ENCODE measurements at regions not wholly inside any gene's neighbourhood (a gene's known extent, or its start where the extent isn't known, plus 50 kb on each side); places are given as distances from the start of the nearest gene placed in this dataset.
"Not testable (repeated sequence)": the region's sequence is repeated elsewhere in the genome, so short reads cannot be mapped to it uniquely, and the experiment has no call there.

DNA sequence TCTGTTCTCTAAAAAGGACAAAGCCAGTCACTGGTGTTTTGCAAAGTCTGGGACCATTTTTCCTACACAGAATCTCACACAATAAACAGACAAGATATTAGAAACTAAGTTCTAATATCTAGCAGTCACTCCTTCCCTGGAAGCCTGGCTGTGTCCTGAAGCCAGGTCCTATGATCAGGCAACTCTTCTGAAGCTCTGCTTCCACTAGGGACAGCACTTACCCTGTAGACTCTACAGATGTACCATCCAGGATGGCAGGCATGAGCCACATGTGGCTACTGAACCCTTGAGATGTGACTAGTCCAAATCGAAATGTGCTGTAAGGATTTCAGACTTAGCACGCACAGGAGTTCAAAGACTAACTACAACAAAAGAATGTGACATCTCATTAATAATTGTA is 130.1 kb upstream of the NBPF26 start:
- TF ChIP-seq, protein P1, sequence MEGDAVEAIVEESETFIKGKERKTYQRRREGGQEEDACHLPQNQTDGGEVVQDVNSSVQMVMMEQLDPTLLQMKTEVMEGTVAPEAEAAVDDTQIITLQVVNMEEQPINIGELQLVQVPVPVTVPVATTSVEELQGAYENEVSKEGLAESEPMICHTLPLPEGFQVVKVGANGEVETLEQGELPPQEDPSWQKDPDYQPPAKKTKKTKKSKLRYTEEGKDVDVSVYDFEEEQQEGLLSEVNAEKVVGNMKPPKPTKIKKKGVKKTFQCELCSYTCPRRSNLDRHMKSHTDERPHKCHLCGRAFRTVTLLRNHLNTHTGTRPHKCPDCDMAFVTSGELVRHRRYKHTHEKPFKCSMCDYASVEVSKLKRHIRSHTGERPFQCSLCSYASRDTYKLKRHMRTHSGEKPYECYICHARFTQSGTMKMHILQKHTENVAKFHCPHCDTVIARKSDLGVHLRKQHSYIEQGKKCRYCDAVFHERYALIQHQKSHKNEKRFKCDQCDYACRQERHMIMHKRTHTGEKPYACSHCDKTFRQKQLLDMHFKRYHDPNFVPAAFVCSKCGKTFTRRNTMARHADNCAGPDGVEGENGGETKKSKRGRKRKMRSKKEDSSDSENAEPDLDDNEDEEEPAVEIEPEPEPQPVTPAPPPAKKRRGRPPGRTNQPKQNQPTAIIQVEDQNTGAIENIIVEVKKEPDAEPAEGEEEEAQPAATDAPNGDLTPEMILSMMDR (optimal IDR thresholded peaks at IDR 0.05 in 1 of 3, IDR thresholded peaks at IDR 0.05 in 1 of 3, conservative IDR thresholded peaks at IDR 0.05 in 1 of 3; ENCODE audit: extremely low read depth in 1 of 3, insufficient read depth in 2 of 3, low read length in 3 of 3) = not testable (repeated sequence)
- TF ChIP-seq EZH2 (IDR thresholded peaks at IDR 0.05; ENCODE audit: low read length) = not testable (repeated sequence)
